Stomach (tissue), 8 donors: ENCODE measurements at regions not wholly inside any gene's neighbourhood (a gene's known extent, or its start where the extent isn't known, plus 50 kb on each side); places are given as distances from the start of the nearest gene placed in this dataset.
"Not testable (repeated sequence)": the region's sequence is repeated elsewhere in the genome, so short reads cannot be mapped to it uniquely, and the experiment has no call there.

Experiments
- DNase-seq, 2 donors: peaks; one replicate each; pipeline versions ENCODE4 v3.0.0 to v3.0.0-alpha.2; 2013 to 2019
- H3K27ac ChIP-seq, 5 donors: fragments of 200-600 bp in 4 of 5; sonication (generic) in 4 of 5; one replicate each; pipeline ENCODE4 v1.5.1; 2013 to 2019; ENCODE audit warnings: mild to moderate bottlenecking in 1 of 5, moderate library complexity in 1 of 5
- H3K27me3 ChIP-seq, 3 donors: fragments of 200-600 bp; sonication (generic); one replicate each; pipeline ENCODE4 v1.5.1; 2017 to 2019; ENCODE audit warnings: mixed run types in 1 of 3
- H3K36me3 ChIP-seq, 4 donors: fragments of 200-600 bp; sonication (generic); 1 replicate in 3 of 4; 2 replicates in 1 of 4; pipeline ENCODE4 v1.5.1; 2016 to 2019
- H3K4me1 ChIP-seq, 4 donors: fragments of 200-600 bp; sonication (generic); one replicate each; pipeline ENCODE4 v1.5.1; 2016 to 2019
- H3K4me3 ChIP-seq, 4 donors: fragments of 200-600 bp; sonication (generic) in 3 of 4; one replicate each; pipeline ENCODE4 v1.5.1; 2016 to 2019; ENCODE audit warnings: mild to moderate bottlenecking in 1 of 4
- H3K9me3 ChIP-seq, 4 donors: fragments of 200-600 bp; sonication (generic); one replicate each; pipeline ENCODE4 v1.5.1; 2016 to 2019
- EP300 ChIP-seq: sonication (generic); formaldehyde crosslinking; IDR thresholded peaks from one replicate; pipeline ENCODE4 v1.6.1; 2017; ENCODE audit warnings: antibody characterized with exemption
- POLR2A ChIP-seq, 4 donors: fragments of 450-650 bp; IDR thresholded peaks; one replicate each; pipeline ENCODE4 v1.6.1; 2016; ENCODE audit warnings: antibody characterized with exemption in 4 of 4, control low read depth in 2 of 4, mild to moderate bottlenecking in 1 of 4, moderate library complexity in 1 of 4
- POLR2AphosphoS5 ChIP-seq, 3 donors: sonication (generic); formaldehyde crosslinking; IDR thresholded peaks; one replicate each; pipeline ENCODE4 v1.6.1; 2016; ENCODE audit warnings: antibody characterized with exemption in 3 of 3
- WGBS, 5 donors: extraction: QIAGEN DNeasy Blood & Tissue Kit in 3 of 5; methylation state at CpG; one replicate each; pipeline versions ENCODE4 v1.1.5 to v1.1.7; 2013 to 2018; 5-methylcytosine and 5-hydroxymethylcytosine counted together
- intact Hi-C: fragments of 100-400 bp; cut with DNase I; formaldehyde crosslinking; loops from one replicate; pipeline ENCODE4 v1.15.1; 2023; ENCODE audit warnings: low total_unique reads
- TF ChIP-seq, protein P1 (sequence below), 7 experiments: fragments of 450-650 bp in 4 of 7; fragments of 200-600 bp in 3 of 7; sonication (generic) in 3 of 7; IDR thresholded peaks; one replicate each; pipeline ENCODE4 v1.5.1; 2016 to 2019; ENCODE audit warnings: antibody characterized with exemption in 7 of 7, control low read depth in 2 of 7, mild to moderate bottlenecking in 1 of 7
- donor health status: healthy with polysubstance abuse.
- donor health status: Bipolar disorder and iron deficiency.
- donor health status: healthy.

DNA sequence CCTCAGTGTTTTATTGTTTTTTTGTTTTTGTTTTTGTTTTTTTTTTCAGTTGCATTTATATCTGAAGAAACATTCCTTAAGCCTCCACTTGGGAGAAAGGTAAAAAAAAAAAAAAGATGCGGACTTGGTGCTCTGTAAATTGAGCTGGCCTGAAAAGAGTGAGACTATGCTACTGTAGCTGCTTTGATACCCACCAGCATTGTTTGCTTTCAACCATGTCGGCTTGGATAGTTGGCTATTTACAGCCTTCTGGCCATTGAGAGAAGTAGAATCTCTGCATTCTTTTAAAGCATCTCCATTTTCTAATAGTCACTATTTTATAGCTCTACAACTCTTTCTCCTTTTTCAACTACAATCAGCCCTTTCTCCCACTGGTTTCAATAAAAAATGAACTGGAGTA is 149.6 kb downstream of the ZIC4 start:
- H3K36me3 ChIP-seq = no peaks in the 10 kb centered on the region
- intact Hi-C loops = no loop called here
- no peak overlapping the region for H3K27ac ChIP-seq
- no peak for DNase-seq
- H3K27me3 ChIP-seq = no peaks in the 10 kb centered on the region
- no peaks in the 10 kb centered on the region for H3K4me1 ChIP-seq
- 61 to 81% (median 63%) methylated on average over 2 of the region's 2 CpGs for WGBS, 5 donors
- H3K9me3 ChIP-seq = peaks cover 0 to 3% (median 0%) of the 10 kb centered on the region in 4 donors
- H3K4me3 ChIP-seq = no peak overlapping the region
- TF ChIP-seq EP300 (no peak), POLR2A (IDR thresholded peaks at IDR 0.05) (no peak), POLR2AphosphoS5 (IDR thresholded peaks at IDR 0.05) (no peak)
- TF ChIP-seq, protein P1, sequence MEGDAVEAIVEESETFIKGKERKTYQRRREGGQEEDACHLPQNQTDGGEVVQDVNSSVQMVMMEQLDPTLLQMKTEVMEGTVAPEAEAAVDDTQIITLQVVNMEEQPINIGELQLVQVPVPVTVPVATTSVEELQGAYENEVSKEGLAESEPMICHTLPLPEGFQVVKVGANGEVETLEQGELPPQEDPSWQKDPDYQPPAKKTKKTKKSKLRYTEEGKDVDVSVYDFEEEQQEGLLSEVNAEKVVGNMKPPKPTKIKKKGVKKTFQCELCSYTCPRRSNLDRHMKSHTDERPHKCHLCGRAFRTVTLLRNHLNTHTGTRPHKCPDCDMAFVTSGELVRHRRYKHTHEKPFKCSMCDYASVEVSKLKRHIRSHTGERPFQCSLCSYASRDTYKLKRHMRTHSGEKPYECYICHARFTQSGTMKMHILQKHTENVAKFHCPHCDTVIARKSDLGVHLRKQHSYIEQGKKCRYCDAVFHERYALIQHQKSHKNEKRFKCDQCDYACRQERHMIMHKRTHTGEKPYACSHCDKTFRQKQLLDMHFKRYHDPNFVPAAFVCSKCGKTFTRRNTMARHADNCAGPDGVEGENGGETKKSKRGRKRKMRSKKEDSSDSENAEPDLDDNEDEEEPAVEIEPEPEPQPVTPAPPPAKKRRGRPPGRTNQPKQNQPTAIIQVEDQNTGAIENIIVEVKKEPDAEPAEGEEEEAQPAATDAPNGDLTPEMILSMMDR (IDR thresholded peaks at IDR 0.05) = no peak

- no peak overlapping the region for H3K27ac ChIP-seq
- no peak for TF ChIP-seq EP300
- TF ChIP-seq, protein P1 (IDR thresholded peaks at IDR 0.05) = no peak
- TF ChIP-seq POLR2AphosphoS5 (IDR thresholded peaks at IDR 0.05) = no peak
- TF ChIP-seq POLR2A (IDR thresholded peaks at IDR 0.05) = no peak
- intact Hi-C loops = no loop called here
- peaks cover 0 to 7% (median 4%) of the 10 kb centered on the region in 4 donors for H3K9me3 ChIP-seq
- H3K27me3 ChIP-seq = no peaks in the 10 kb centered on the region
- H3K36me3 ChIP-seq = no peaks in the 10 kb centered on the region
- 71 to 77% (median 76%) methylated on average over 4 of the region's 4 CpGs for WGBS, 5 donors
- no peak overlapping the region for H3K4me3 ChIP-seq
- DNase-seq = no peak
- H3K4me1 ChIP-seq = no peaks in the 10 kb centered on the region
Observed at GRCh38 chr3:147246906-147247305, 159.4 kb downstream of the ZIC4 start.

GRCh38 chr3:147245638-147246037 is 160.7 kb downstream of the ZIC4 start:
- WGBS, 5 donors = 94 to 98% (median 96%) methylated on average over 14 to 34 of the region's 34 CpGs
- H3K9me3 ChIP-seq, intact Hi-C loops, DNase-seq, H3K36me3 ChIP-seq, H3K27ac ChIP-seq, H3K4me3 ChIP-seq, H3K4me1 ChIP-seq, H3K27me3 ChIP-seq: not testable (repeated sequence)

GRCh38 chr3:147245022-147245421 is 161.3 kb downstream of the ZIC4 start:
- DNase-seq, H3K9me3 ChIP-seq, H3K27ac ChIP-seq, intact Hi-C loops, H3K36me3 ChIP-seq, H3K4me1 ChIP-seq, H3K4me3 ChIP-seq, H3K27me3 ChIP-seq: not testable (repeated sequence)
- 67 to 88% (median 86%) methylated on average over 10 of the region's 10 CpGs for WGBS, 5 donors

GRCh38 chr3:147244397-147244796 is 161.9 kb downstream of the ZIC4 start:
- Histone ChIP-seq H3K9me3 (peaks cover 0 to 7% (median 4%) of the 10 kb centered on the region in 4 donors), H3K27ac (no peak overlapping the region), H3K36me3 (no peaks in the 10 kb centered on the region), H3K4me1 (no peaks in the 10 kb centered on the region), H3K4me3 (no peak overlapping the region), H3K27me3 (no peaks in the 10 kb centered on the region)
- TF ChIP-seq POLR2AphosphoS5 (IDR thresholded peaks at IDR 0.05) = no peak
- no peak for TF ChIP-seq POLR2A (IDR thresholded peaks at IDR 0.05)
- TF ChIP-seq, protein P1 (IDR thresholded peaks at IDR 0.05) = no peak
- TF ChIP-seq EP300 = no peak
- intact Hi-C loops = no loop called here
- DNase-seq = no peak

DNA sequence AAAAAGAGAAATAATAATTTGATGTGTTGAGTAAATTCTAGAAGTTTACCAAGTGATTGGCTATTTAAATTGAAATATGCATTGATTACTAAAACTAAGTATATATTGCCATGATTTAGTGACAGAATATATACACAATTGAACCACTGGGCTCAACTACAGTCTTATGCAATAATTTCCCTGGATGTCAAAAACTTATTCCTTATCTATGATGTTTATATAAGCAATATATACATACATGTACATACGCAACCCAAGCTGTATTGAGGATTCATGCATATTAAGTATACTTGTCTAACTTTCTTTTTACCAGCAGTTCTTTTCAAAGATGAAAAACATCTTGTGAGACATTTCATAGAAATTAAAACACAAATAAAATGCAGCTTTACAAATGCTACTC is 165.8 kb downstream of the ZIC4 start:
- 76 to 87% (median 79%) methylated on average over 1 of the region's 1 CpG for WGBS, 5 donors
- H3K27ac ChIP-seq = no peak overlapping the region
- TF ChIP-seq, protein P1 (IDR thresholded peaks at IDR 0.05) = no peak
- no peak overlapping the region for H3K4me3 ChIP-seq
- no peaks in the 10 kb centered on the region for H3K27me3 ChIP-seq
- no peak for DNase-seq
- H3K9me3 ChIP-seq = peaks cover 0 to 5% (median 3%) of the 10 kb centered on the region in 4 donors
- intact Hi-C loops = no loop called here
- no peaks in the 10 kb centered on the region for H3K36me3 ChIP-seq
- no peaks in the 10 kb centered on the region for H3K4me1 ChIP-seq
